Naive thymus-derived CD4-positive, alpha-beta T cell (primary cell): ENCODE measurements at regions not wholly inside any gene's neighbourhood (a gene's known extent, or its start where the extent isn't known, plus 50 kb on each side); places are given as distances from the start of the nearest gene placed in this dataset.

Source experiments
- ATAC-seq: fragments of 150-1000 bp; cut with Tn5 transposase; 2 replicates; pipeline ENCODE4 v1.10.0; 2021; ENCODE audit warnings: mild to moderate bottlenecking, moderate library complexity
- CTCF ChIA-PET: fragments of 350-600 bp; sonication (Branson Sonifier 250); formaldehyde crosslinking; loops from one replicate; lab custom pipeline; 2021; ENCODE audit warnings: antibody characterized with exemption; lab: Charles Lee
- POLR2A ChIA-PET: fragments of 350-600 bp; sonication (Branson Sonifier 250); formaldehyde crosslinking; loops from one replicate; lab custom pipeline; 2021; ENCODE audit warnings: antibody characterized with exemption, inconsistent platforms; lab: Charles Lee
- DNase-seq, 9 donors: peaks; one replicate each; pipeline versions ENCODE4 v3.0.0 to v3.0.0-alpha.2; 2020 to 2022; ENCODE audit warnings: mixed read lengths in 1 of 9
- H3K27ac ChIP-seq: one replicate; pipeline ENCODE4 v1.7.0; 2013; ENCODE audit warnings: mild to moderate bottlenecking, low read depth, low read length, moderate library complexity
- H3K27me3 ChIP-seq, 2 donors: one replicate each; pipeline ENCODE4 v1.7.0; 2013; ENCODE audit warnings: low read length in 2 of 2, mild to moderate bottlenecking in 2 of 2, moderate library complexity in 2 of 2; ENCODE audit not compliant: control insufficient read depth in 2 of 2, insufficient read depth in 2 of 2
- H3K36me3 ChIP-seq, 3 experiments: 1 replicate in 2 of 3; 2 replicates in 1 of 3; pipeline ENCODE4 v1.7.0; 2013; ENCODE audit warnings: low read length in 3 of 3, mild to moderate bottlenecking in 3 of 3, moderate library complexity in 1 of 3; ENCODE audit not compliant: insufficient read depth in 3 of 3, control insufficient read depth in 2 of 3
- H3K4me1 ChIP-seq, 2 donors: one replicate each; pipeline ENCODE4 v1.7.0; 2013; ENCODE audit warnings: low read length in 2 of 2, mild to moderate bottlenecking in 2 of 2, moderate library complexity in 1 of 2; ENCODE audit not compliant: control insufficient read depth in 2 of 2, insufficient read depth in 2 of 2
- H3K4me3 ChIP-seq: 2 replicates; pipeline ENCODE4 v1.7.0; 2013; ENCODE audit warnings: mild to moderate bottlenecking, low read length
- H3K9me3 ChIP-seq, 3 experiments: 1 replicate in 2 of 3; 2 replicates in 1 of 3; pipeline ENCODE4 v1.7.0; 2013; ENCODE audit warnings: low read length in 3 of 3; ENCODE audit not compliant: control insufficient read depth in 2 of 3
- H3K27ac Mint-ChIP-seq, 9 donors: one replicate each; pipeline ENCODE4 v1.8.0; 2020 to 2022; ENCODE audit warnings: mixed read lengths in 9 of 9, mild to moderate bottlenecking in 8 of 9, moderate library complexity in 5 of 9, inconsistent platforms in 2 of 9
- H3K27me3 Mint-ChIP-seq, 5 donors: one replicate each; pipeline ENCODE4 v1.8.0; 2021 to 2022; ENCODE audit warnings: mixed read lengths in 5 of 5, mild to moderate bottlenecking in 1 of 5
- H3K36me3 Mint-ChIP-seq, 5 donors: one replicate each; pipeline ENCODE4 v1.8.0; 2020 to 2022; ENCODE audit warnings: mixed read lengths in 5 of 5, mild to moderate bottlenecking in 3 of 5, inconsistent platforms in 1 of 5
- H3K4me1 Mint-ChIP-seq, 7 donors: one replicate each; pipeline ENCODE4 v1.8.0; 2020 to 2022; ENCODE audit warnings: mixed read lengths in 7 of 7, mild to moderate bottlenecking in 3 of 7, inconsistent platforms in 1 of 7
- H3K4me3 Mint-ChIP-seq, 10 donors: one replicate each; pipeline ENCODE4 v1.8.0; 2020 to 2022; ENCODE audit warnings: mild to moderate bottlenecking in 10 of 10, mixed read lengths in 10 of 10, moderate library complexity in 6 of 10, inconsistent platforms in 2 of 10
- H3K9me3 Mint-ChIP-seq, 11 donors: one replicate each; pipeline ENCODE4 v1.8.0; 2020 to 2022; ENCODE audit warnings: mixed read lengths in 11 of 11, mild to moderate bottlenecking in 4 of 11, inconsistent platforms in 1 of 11, moderate library complexity in 1 of 11
- intact Hi-C, 2 donors: fragments of 100-400 bp; cut with micrococcal nuclease; formaldehyde crosslinking; loops; one replicate each; pipeline ENCODE4 v1.15.1; 2023

DNA sequence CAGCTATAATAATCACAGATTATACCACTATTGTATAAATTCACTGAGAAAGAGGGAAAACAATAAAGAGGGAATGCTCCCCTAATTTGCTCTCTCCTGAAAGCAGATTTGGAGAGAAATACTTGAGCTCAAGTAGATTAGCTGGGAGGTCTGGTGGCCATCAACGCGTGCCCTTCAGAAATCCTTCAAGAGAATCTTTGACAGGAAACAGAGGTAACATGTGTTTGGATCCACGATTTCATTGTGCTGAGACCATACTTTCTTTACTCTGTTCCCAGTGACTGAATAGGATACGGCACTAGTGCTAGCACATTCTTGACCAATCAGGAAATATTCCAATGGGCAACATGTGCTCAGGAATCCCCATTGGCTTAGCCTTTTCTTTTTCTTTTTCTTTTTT is 1395.3 kb downstream of the RAPGEF2 start:
- Histone ChIP-seq H3K27me3 (no peaks in the 10 kb centered on the region), H3K9me3 (peaks cover 0 to 3% (median 0%) of the 10 kb centered on the region in 3 experiments), H3K4me1 (no peaks in the 10 kb centered on the region), H3K27ac (no peak overlapping the region), H3K4me3 (no peak overlapping the region), H3K36me3 (no peaks in the 10 kb centered on the region)
- Mint-ChIP-seq H3K27me3 (no peaks in the 10 kb centered on the region), H3K36me3 (peaks cover 0 to 10% (median 0%) of the 10 kb centered on the region in 5 donors), H3K4me1 (no peaks in the 10 kb centered on the region), H3K27ac (no peak overlapping the region), H3K9me3 (peaks cover 0 to 28% (median 5%) of the 10 kb centered on the region in 11 donors), H3K4me3 (no peak overlapping the region)
- no peak for DNase-seq
- intact Hi-C loops: no loop called here
- ChIA-PET POLR2A (no interaction called here), CTCF (no interaction called here)
- no peak for ATAC-seq

- H3K9me3 Mint-ChIP-seq: peaks cover 0 to 21% (median 6%) of the 10 kb centered on the region in 11 donors
- no peaks in the 10 kb centered on the region for H3K4me1 Mint-ChIP-seq
- Histone ChIP-seq H3K4me1 (no peaks in the 10 kb centered on the region), H3K4me3 (no peak overlapping the region), H3K9me3 (no peaks in the 10 kb centered on the region), H3K27ac (no peak overlapping the region), H3K27me3 (no peaks in the 10 kb centered on the region), H3K36me3 (no peaks in the 10 kb centered on the region)
- CTCF ChIA-PET: no interaction called here
- no peak overlapping the region for H3K4me3 Mint-ChIP-seq
- intact Hi-C loops: no loop called here
- no peak for DNase-seq
- no peaks in the 10 kb centered on the region for H3K27me3 Mint-ChIP-seq
- ATAC-seq: no peak
- POLR2A ChIA-PET: no interaction called here
- H3K27ac Mint-ChIP-seq: no peak overlapping the region
- H3K36me3 Mint-ChIP-seq: peaks cover 0 to 5% (median 0%) of the 10 kb centered on the region in 5 donors
These were observed 1402.8 kb downstream of the RAPGEF2 start for GRCh38 chr4:160505724-160506123.

DNA sequence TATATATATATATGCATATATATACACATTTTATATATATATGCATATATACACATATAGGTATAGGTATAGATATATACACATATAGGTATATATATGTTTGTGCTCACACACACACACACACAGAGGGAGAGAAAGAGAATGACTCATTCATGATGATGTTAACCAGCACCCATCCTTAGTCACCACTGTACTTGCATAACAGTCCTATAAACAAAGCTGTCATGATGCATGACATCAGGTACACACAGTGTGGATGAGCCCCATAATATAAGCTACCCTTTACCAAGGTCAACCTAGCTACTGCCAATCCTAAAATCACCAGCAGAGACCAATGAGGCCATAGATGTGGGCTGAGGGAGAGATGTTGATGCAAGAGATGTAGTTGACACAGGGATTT is 1408.0 kb downstream of the RAPGEF2 start:
- Mint-ChIP-seq H3K9me3 (peaks cover 0 to 10% (median under 1%) of the 10 kb centered on the region in 11 donors), H3K27ac (no peak overlapping the region), H3K4me3 (no peak overlapping the region), H3K36me3 (no peaks in the 10 kb centered on the region), H3K4me1 (no peaks in the 10 kb centered on the region), H3K27me3 (no peaks in the 10 kb centered on the region)
- H3K27me3 ChIP-seq: no peaks in the 10 kb centered on the region
- ChIA-PET CTCF (no interaction called here), POLR2A (no interaction called here)
- no peak for ATAC-seq
- H3K27ac ChIP-seq: no peak overlapping the region
- DNase-seq: no peak
- no peaks in the 10 kb centered on the region for H3K36me3 ChIP-seq
- no peaks in the 10 kb centered on the region for H3K4me1 ChIP-seq
- no peaks in the 10 kb centered on the region for H3K9me3 ChIP-seq
- H3K4me3 ChIP-seq: no peak overlapping the region
- intact Hi-C loops: no loop called here

- H3K9me3 Mint-ChIP-seq: peaks cover 0 to 12% (median 0%) of the 10 kb centered on the region in 11 donors
- DNase-seq: no peak
- Histone ChIP-seq H3K27me3 (no peaks in the 10 kb centered on the region), H3K9me3 (no peaks in the 10 kb centered on the region), H3K4me1 (no peaks in the 10 kb centered on the region), H3K27ac (no peak overlapping the region), H3K4me3 (no peak overlapping the region), H3K36me3 (no peaks in the 10 kb centered on the region)
- no peaks in the 10 kb centered on the region for H3K4me1 Mint-ChIP-seq
- CTCF ChIA-PET: no interaction called here
- POLR2A ChIA-PET: no interaction called here
- no peaks in the 10 kb centered on the region for H3K27me3 Mint-ChIP-seq
- ATAC-seq: no peak
- H3K36me3 Mint-ChIP-seq: no peaks in the 10 kb centered on the region
- H3K27ac Mint-ChIP-seq: no peak overlapping the region
- no peak overlapping the region for H3K4me3 Mint-ChIP-seq
- intact Hi-C loops: no loop called here
These were observed 1411.2 kb downstream of the RAPGEF2 start for GRCh38 chr4:160514126-160514525.

GRCh38 chr4:160523231-160523630 is 1420.4 kb downstream of the RAPGEF2 start:
- Histone ChIP-seq H3K27me3 (no peaks in the 10 kb centered on the region), H3K4me3 (no peak overlapping the region), H3K27ac (no peak overlapping the region), H3K36me3 (no peaks in the 10 kb centered on the region), H3K4me1 (no peaks in the 10 kb centered on the region), H3K9me3 (no peaks in the 10 kb centered on the region)
- intact Hi-C loops: no loop called here
- Mint-ChIP-seq H3K9me3 (peaks cover 0 to 42% (median 4%) of the 10 kb centered on the region in 11 donors), H3K27ac (no peak overlapping the region), H3K4me1 (no peaks in the 10 kb centered on the region), H3K36me3 (no peaks in the 10 kb centered on the region), H3K27me3 (no peaks in the 10 kb centered on the region), H3K4me3 (no peak overlapping the region)
- ChIA-PET POLR2A (no interaction called here), CTCF (no interaction called here)
- no peak for ATAC-seq
- no peak for DNase-seq

DNA sequence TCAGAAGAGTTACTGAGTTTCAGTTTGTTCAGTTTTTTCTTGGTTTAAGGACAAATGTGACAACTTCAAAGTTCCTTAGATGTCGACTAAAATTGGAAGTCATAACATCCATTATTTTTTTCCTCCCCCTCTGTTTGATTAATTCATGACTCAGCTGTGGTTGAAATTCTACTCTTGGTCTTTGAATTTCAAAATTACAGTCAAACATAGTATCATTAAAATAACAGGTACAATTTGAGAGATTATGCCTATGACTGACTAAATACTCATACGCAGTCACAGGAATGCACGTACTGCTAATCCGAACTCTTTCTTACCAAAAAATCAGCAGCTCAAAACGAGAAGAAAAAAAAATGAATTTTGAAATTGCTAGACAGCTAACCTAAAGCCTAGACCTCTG is 1434.8 kb downstream of the RAPGEF2 start:
- Mint-ChIP-seq H3K4me3 (no peak overlapping the region), H3K27ac (no peak overlapping the region), H3K27me3 (no peaks in the 10 kb centered on the region), H3K9me3 (peaks cover 0 to 25% (median 3%) of the 10 kb centered on the region in 11 donors), H3K36me3 (no peaks in the 10 kb centered on the region), H3K4me1 (no peaks in the 10 kb centered on the region)
- ATAC-seq (no peak), DNase-seq (no peak)
- Histone ChIP-seq H3K4me1 (no peaks in the 10 kb centered on the region), H3K27ac (no peak overlapping the region), H3K9me3 (no peaks in the 10 kb centered on the region), H3K4me3 (no peak overlapping the region), H3K36me3 (no peaks in the 10 kb centered on the region), H3K27me3 (no peaks in the 10 kb centered on the region)
- ChIA-PET POLR2A (no interaction called here), CTCF (no interaction called here)
- intact Hi-C loops: no loop called here

DNA sequence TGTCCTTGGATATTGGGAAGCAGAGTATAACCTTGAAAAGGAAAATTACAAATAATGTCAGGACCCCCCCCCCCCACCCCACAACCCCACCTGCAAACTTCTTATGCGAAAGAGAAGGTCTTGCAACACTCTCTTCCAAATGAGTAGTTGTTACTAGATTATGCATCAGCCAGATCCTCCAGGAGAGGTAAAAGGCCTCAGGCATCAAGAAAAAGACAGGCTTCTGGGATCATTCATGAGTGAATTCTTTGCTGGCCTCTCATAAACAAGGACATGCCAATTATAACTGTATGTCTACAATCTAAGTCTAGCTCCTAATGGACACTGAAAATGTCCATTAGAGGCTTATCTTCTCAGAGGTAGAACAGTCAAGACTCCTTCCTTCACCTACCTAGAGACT is 1443.3 kb downstream of the RAPGEF2 start:
- ATAC-seq: no peak
- Histone ChIP-seq H3K27ac (no peak overlapping the region), H3K9me3 (no peaks in the 10 kb centered on the region), H3K4me3 (no peak overlapping the region), H3K36me3 (no peaks in the 10 kb centered on the region), H3K4me1 (no peaks in the 10 kb centered on the region), H3K27me3 (no peaks in the 10 kb centered on the region)
- no peak overlapping the region for H3K27ac Mint-ChIP-seq
- POLR2A ChIA-PET: no interaction called here
- H3K4me3 Mint-ChIP-seq: no peak overlapping the region
- peaks cover 0 to 23% (median 9%) of the 10 kb centered on the region in 11 donors for H3K9me3 Mint-ChIP-seq
- no peaks in the 10 kb centered on the region for H3K36me3 Mint-ChIP-seq
- H3K27me3 Mint-ChIP-seq: no peaks in the 10 kb centered on the region
- no peaks in the 10 kb centered on the region for H3K4me1 Mint-ChIP-seq
- no peak for DNase-seq
- intact Hi-C loops: no loop called here
- CTCF ChIA-PET: no interaction called here
